ENCODE measurements at regions not wholly inside any gene's neighbourhood (a gene's known extent, or its start where the extent isn't known, plus 50 kb on each side); places are given as distances from the start of the nearest gene placed in this dataset.
"Not testable (repeated sequence)": the region's sequence is repeated elsewhere in the genome, so short reads cannot be mapped to it uniquely, and the experiment has no call there.

DNA sequence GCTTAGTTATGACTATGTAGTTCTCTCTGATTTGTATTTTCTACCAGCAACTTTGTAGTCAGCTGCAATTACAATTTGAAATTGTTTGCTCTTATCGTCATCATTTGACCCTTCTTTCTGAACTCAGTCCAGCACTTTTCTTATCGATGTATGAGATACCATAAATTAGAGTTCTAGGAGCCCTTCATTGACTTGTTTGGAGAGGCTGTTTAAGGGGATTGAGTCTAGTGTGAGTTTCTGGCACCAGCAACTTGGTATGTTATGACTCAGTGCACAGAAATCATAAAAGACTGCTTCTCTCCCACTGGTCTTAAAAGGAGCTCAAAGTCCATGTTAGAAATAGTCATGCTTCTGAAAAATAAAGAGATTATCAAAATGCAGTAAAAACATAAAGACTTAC lies 190.3 kb downstream of the TENT5A start:
- no peak for DNase-seq

DNA sequence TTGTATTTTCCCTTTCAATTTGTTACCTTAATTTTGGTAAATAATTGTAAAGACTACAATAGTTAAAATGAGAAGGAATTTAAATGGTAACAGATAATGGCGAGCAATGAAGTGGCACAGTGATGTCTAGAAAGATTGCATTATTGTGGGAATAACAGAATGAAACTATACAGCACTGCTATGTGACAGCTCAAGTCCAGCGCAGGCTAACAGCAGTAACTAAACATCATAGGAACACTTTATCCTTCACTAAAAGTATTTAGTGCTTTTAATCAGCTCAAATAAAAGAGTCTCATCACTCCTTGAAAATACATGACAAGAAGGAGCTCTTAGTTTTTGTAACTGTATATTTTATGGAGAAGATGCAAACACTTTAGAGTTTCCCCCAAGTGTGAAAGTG lies 190.8 kb downstream of the TENT5A start:
- no peak for DNase-seq

DNA sequence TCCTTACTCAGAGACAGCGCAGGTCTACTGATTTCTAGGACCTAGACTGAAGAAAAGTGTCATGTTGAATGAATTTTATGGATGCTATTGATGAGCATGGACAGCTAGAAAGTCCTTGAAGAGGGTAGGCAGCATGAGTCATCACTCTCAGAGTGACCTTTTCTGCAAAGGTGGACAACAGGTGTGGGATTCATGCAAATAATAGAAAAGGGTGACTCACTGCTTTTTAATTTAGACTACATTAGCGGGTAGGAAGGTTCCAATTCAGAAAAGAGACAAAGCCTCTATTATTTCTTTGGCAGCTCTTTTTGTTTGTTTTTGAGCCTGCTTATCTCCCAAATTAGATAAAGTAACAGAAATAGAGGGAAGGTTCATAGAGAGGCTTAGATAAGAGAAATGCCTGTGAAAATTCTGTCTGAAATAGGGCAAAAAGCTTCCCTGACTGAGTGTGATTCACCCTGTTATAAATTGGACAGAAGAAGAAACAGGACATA lies 191.4 kb downstream of the TENT5A start:
- no peak for DNase-seq

DNA sequence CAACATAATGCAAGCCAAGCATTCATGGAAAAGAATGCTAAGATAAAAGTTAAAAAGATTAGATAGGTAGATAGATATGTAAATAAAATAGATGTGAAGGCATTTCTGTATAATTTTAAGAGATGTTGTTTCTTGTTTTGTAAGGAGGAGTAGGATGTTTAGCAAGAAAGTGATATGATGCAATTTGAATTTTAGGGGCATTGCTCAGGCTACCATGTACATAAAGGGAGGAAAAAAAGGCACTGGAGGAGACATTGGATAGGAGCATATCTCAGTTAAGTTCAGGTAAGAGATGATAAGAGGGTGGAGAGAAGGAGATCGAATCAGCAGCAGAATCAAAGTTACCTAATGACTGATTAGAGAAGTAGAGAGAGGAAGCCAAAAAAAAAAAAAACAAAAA lies 194.7 kb downstream of the TENT5A start:
- no peak for DNase-seq

DNA sequence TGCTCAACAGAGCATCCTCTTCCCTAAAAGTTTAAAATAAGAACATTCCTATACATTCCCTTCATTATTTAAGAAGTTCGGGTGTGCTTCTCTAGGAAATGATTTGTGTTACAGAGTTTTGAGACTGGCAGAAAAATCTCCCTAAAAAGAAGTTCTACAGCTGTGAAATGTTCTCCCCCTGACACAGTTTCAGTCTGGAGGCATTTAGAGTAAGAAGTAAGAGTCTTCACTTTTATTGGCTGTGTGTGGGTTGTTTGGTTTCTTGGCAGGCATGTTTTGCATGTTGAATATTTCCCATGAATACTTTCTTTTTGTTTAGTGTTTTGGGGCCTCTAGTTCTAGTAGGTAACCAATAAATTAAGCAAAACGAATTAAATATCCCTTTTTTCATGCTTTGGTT lies 195.9 kb downstream of the TENT5A start:
- no peak for DNase-seq

DNA sequence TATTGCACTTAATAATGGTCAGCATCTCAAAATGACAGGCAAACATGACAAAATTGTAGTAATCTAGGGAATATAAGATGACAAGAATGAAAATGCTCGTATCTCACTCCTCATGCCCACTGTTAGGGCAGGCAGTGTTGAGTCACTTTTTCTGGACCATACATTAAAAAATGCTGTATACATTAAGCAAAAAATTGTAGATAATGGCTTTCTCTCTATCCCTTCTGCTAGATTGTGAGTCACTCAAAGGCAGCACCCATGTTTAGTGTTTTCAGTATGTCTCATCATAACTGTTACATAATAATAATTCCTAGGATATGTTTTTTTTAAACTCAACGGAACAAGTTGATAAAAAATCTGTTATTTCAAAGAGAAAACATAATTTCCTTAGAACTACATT lies 199.3 kb downstream of the TENT5A start:
- no peak for DNase-seq

DNA sequence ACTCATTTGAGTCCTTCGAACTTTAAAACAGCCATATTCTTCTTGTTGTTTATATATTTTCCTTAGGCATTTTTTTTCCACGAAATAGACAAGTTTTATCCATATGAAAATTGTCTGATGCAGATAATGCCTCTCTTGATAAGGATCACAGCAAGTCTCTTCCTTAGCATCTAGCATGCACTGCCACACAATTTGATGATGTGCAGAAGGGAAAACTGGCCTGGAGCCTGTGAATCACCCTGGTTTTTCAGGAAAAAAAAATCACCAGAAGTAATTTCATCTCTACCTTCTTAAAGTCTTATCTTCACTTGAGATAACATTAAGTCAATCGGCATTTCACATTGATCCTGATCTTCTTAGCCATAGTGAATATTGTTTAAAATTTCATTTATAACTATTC lies 199.8 kb downstream of the TENT5A start:
- DNase-seq = no peak

DNA sequence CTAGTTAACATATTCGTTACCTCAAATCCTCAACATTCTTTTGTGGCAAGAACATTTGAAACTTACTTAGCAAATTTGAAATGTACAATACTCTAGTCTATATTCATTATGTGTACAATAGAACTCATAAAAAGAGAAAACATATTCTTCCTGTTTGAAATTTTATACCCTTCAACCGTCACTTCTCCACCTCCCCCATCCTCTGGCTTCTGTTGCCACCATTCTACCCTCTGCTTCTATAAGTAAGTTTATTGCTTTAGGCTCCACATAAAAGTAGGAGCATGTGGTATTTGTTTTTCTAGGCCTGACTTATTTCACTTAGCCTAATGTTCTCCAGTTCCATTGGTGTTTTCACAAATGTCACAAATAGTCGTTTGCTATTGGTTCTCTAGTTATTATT lies 205.3 kb downstream of the TENT5A start:
- DNase-seq = no peak

DNA sequence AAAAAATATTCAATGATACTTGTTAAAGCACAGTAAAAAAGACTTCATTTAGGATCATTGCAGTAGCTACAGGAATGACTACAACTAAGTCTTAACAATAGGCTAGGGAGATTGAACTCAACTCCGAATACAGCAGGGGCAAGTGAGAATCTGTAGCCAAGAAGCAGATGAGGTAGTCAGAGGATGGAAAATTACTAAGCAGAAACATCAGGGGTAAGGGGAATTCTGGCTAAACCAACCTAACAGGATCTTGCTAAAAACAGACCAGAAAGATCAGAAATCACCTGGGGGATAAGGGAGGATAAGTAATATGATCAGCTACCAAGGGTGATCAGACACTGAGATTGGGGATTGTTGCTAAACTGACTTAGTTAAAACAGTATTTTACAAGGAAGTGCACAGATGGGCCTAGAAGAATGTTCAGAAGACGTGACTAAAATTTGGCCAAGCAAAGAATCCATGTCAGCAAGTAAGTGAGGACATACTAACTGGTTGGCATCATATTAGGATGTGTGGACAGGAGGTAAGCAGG lies 217.5 kb downstream of the TENT5A start:
- DNase-seq = no peak

DNA sequence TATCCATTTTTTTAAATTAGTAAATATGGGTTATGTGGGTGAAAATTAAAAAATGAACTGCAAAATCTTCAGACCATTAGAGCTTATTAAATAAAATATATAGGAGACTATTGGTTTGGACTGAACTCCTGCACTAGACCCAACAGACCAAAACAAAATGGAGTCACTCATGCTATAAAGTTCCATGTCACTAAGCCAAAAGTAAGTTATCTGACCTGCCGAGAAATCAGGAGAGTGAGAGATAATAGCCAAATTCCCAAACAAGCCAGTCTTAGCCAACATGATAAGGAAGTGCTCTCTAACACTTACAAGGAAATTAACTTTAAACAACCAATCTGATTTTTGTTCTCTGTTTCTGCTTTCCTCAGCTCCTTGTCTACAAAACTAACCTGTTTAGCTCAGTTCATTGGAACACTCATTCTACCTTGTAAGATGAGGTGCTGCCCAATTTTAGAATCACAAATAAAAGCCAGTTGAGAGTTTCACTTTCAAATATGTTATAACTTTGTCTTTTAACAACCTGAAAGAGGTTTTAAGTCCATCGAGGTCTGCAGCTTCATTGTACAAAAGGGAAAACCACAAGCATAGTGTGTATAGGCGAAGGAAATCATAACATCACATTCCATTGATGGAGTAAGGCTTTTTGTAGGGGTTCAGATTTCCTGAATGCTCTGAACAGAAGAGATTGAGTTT lies 220.5 kb downstream of the TENT5A start:
- DNase-seq = no peak

DNA sequence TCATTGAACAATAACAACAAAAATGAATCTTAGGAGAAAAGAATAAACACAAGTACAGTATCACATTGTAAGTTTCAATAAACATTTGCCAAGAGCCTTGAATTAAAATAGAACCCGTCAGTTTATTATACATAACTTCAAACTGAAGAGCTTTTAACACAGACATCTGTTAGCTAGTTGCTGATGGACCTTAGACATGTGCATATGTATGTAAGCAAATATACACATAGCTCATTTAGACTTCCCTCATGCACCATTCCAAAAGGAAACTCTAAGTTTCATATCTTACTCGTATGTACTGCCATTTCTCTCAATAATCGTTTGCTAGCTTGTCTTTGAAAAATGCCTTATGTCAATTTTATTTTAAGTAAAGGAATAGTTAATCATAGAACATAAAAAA lies 235.0 kb downstream of the TENT5A start:
- no peak for DNase-seq

DNA sequence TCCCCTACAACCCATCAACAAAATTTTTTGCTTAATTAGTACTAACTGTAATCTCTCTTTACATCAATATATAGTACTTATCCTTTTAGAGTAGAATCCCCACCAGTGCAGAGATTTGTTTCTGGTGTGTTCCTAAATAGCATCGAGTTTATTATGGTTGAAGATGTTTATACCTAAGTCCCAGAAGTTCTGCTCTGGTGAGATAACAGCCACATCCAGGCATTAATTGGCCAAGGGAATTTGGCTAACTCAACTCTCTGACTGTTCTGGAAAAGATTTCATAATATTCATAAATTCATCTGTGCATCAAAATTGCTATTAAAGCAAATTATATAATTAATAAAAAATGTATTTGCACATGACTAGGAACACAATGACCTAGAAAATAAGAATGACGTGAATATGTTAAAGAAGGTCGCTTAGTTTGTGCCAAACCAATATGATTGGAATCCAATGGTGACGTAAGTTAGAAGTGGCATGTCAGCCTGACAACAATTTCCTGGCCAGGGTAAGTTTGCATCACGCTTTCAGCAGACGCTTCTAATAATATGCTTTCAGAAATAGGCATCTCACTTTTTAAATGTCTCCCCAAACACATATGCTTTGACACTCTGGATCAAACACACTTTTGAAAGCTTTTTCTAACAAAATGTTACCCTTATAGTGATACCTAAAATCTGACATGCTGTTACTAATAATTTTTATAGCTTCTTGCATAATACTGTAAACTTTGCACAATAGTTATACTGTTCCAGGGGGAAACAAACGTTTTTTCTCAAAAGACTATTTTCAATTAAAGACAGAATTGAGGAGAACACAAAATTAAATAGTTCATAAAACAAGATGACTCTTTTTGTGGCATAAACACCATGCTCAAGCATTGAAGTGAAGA lies 236.7 kb downstream of the TENT5A start:
- DNase-seq = no peak

DNA sequence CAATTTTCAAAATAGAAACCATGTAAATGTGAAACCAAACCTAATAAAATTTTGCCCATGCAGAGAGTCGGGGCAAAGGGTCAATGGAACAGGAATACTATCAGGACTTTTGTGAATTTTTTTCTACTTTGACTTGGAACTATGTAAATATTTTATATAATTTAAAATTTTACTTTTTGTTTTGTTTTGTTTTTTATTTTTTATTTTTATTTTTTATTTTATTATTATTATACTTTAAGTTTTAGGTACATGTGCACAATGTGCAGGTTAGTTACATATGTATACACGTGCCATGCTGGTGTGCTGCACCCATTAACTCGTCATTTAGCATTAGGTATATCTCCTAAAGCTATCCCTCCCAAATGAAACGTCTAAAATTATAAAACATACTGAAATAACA lies 238.3 kb downstream of the TENT5A start:
- not testable (repeated sequence) for DNase-seq

DNA sequence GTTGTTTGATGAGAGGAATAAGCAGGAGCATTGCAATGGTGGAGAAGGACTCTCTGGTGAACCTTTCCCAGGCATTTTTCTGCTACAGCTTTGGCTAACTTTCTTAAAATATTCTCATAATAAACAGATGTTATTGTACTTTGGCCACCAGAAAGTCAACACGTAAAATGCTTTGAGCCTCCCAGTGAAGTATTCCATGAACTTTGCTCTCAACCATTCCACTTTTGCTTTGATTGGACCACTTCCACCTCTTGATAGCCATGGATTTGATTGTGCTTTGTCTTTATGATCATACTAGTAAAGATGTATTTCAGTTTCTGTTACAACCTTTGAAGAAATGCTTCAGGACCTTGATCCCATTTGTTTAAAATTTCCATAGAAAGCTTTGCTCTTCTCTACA lies 241.1 kb downstream of the TENT5A start:
- no peak for DNase-seq

DNA sequence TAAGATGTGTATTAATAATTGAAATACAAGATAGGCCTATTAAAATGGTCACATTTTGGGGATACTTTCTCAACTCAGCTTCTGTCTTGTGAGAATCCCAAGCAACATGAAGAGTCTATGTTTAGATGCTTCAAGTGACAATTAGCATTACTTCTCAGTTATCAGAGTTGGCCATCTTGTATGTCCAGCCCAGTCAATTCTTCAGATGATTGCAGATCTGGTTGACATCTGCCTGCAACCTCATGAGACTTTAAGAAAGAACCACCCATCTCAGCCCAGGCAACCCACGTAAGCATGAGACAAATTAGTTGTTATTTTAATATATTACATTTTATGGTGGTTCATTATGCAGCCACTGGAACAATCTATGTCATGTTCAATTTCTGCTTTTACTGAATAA lies 256.5 kb downstream of the TENT5A start:
- no peak for DNase-seq

DNA sequence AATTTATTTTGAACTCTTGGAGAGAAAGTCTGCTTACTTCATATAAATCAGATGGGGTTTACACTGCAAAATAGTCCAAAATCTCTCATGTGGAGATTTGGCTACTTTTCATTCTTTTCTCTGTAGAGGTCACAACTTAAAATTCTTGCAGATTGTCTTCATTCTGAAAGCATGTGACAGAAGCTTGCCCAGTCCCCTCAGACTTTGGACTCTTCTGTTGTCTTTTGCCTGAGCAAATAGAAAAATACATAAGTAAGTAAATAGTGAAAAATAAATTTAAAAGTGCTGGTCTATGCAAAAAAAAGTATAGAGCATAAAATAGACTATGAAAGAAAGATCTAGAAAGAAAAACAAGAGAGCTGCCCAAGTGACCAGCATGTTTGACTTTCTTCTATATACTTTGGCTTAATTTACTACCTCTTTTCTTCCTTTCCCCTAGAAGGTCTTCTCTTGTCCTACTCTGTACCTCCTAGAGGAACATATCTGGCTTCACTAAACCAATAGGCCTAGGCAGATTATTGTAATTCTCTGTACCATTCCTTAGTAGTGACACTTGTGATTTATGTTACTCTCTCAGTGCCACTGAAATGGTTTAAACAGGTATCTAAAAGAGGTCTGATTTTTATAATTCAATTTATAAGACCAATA lies 260.9 kb downstream of the TENT5A start:
- DNase-seq = no peak

DNA sequence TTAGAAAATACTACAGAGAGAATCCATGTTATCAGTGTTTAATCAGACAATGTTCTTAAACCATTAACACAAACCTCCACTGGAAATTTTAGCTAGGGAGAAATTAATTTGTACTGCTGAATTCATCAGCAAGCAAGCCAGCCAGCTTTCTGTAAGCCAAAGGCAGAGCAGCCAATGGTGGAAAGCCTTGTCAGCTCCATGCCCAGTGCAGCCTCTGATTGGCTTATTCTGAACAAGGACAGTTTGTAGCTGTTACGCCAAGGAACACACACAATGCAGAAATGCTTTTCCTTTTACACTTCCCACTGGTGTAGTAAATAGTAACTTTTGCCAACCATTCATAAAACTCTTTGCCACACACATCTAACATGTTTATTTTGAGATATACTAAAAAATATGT lies 265.0 kb downstream of the TENT5A start:
- no peak for DNase-seq

DNA sequence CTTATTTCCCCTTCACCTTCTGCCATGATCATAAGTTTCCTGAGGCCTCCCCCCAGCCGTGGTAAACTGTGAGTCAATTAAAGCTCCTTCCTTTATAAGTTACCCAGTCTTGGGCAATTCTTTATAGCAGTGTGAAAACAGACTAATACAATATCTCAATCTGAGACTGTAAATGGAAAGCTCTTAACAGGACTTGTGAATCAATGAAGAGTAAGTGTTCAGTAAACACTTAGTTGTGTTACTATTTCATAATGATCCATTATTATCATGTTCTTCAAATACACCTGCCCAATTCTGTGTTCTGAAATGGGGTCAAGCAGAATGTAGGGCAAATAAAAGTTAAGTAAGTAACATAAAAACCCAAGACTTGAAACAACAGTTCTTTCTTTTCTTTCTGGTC lies 266.2 kb downstream of the TENT5A start:
- no peak for DNase-seq

DNA sequence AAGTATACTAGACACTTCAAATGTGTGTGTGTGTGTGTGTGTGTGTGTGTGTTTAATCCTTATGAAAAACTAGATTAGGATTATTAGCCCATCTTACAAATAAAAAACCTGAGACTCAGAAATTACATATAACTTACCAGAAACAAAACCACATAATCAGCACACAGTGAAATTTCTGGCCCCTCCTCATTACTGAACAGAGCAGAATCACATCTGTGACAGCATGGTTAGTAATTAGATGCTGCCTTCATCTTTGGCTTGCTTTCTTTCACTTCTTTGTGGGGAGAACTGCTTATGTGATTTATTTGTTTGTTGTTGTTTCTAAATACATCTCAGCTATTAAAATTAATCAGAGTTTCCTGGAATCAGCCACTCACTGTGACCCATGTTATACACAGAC lies 267.1 kb downstream of the TENT5A start:
- DNase-seq = no peak

DNA sequence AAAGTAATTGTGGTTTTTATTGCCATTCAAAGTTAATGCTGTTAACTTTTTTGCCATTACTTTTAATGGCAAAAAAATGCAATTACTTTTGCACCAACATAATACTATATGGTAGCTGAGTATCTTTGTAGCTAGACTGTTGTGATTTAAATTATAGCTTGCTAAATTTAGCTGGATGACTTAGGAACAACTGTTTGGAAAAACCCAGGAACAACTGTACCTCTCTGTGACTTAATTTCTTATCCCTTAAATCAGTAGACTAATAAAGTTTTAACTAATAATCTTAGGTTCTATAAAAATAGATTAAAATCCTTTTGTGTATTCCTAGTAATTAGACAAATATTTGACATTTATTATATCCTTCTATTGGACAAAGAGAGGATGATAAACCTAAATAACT lies 268.2 kb downstream of the TENT5A start:
- no peak for DNase-seq

DNA sequence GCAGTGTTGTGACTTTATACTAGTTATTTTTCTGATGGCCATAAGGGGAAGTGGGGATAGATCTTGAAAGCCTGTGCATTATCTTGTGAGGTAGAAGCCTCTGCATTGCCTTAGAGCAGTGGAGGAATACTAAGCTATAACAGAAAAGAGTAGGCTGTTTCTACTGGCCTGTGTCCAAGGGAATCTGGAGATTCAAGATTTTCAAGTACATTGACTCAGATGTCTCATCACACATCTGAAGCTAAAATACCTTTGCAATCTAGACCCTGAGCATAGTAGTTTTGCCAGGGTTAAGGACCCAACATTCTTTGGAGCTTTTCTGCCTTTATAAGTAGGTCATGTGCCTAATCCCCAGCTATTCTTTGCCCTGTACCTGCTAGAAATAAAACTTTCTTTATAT lies 272.3 kb downstream of the TENT5A start:
- no peak for DNase-seq

DNA sequence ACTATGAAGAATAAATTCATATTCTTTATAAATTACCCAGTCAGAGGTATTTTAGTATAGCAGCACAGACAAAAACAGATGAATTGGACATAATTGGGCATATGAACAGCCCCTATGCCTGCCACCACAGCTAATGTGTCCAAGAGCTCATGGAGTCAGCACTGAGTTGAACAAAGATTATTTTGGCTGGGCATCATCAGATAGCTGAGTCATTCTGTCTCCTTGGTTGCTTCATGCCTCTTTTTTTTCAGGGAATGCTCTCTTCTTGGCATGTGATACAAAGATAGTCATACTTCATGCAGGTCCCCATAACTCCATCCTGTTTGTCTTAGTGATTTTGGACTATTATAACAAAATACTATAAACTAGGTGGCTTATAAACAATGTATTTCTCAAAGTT lies 275.6 kb downstream of the TENT5A start:
- no peak for DNase-seq

DNA sequence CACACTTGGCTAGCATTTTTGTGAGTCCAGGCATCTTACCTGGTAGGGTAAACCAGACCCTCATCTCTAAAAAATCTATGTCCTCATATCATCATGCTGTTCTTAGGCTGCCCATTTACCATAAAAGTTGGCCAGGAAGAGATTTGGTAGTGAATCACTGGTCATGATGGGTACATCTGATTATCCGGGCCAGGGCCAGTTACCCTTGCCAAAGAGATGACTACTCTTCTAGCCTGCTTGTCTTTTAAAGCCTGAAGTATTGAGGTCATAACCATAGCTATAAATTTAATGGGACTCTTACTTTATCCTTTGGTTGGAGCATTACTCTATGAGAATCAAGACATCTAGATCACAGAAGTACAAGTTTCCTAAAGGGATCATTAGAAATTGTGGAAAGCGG lies 276.8 kb downstream of the TENT5A start:
- DNase-seq = no peak
